ENCODE measurements at regions not wholly inside any gene's neighbourhood (a gene's known extent, or its start where the extent isn't known, plus 50 kb on each side); places are given as distances from the start of the nearest gene placed in this dataset.

DNA sequence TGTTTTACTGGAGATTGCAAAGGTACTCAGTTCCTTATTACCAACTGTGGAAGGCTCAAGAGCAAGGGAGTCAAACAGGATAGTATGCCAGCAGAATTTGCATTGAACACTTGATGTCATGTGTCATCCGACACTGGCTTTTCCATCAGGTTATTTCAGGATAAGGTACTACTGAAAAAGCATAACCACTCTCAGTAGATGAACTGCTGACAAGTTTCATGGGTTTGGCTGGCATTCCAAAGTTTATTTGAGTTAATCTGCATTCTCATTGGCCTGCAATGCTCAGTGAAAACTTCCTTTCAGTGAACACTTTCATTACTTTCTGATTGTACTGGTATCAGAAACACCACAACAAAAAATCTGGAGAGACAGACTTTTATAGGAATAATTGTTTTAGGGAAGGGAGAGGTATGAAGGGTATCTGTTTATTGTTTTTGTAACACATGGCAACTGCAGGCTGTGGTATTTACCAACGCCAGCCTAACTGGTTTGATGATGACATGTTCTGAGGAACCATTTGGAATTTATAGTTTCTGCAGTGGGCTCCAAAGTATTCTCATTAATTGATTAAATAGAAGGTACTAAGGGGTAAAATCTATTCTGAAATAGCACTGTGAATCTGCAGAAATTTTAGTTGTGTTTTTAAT, 345.7 kb upstream of the NR3C2 start:
- TF ChIP-seq, protein P1, sequence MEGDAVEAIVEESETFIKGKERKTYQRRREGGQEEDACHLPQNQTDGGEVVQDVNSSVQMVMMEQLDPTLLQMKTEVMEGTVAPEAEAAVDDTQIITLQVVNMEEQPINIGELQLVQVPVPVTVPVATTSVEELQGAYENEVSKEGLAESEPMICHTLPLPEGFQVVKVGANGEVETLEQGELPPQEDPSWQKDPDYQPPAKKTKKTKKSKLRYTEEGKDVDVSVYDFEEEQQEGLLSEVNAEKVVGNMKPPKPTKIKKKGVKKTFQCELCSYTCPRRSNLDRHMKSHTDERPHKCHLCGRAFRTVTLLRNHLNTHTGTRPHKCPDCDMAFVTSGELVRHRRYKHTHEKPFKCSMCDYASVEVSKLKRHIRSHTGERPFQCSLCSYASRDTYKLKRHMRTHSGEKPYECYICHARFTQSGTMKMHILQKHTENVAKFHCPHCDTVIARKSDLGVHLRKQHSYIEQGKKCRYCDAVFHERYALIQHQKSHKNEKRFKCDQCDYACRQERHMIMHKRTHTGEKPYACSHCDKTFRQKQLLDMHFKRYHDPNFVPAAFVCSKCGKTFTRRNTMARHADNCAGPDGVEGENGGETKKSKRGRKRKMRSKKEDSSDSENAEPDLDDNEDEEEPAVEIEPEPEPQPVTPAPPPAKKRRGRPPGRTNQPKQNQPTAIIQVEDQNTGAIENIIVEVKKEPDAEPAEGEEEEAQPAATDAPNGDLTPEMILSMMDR (IDR thresholded peaks at IDR 0.05): no peak
- TF ChIP-seq POLR2AphosphoS5 (IDR thresholded peaks at IDR 0.05; ENCODE audit: insufficient read depth in 1 of 2, low read depth in 1 of 2): no peak

Data from vagina (tissue), 2 donors.